SK-N-SH (cell line): ENCODE measurements at regions not wholly inside any gene's neighbourhood (a gene's known extent, or its start where the extent isn't known, plus 50 kb on each side); places are given as distances from the start of the nearest gene placed in this dataset.

Source experiments
- RAD21 ChIP-seq: IDR thresholded peaks from 2 replicates; pipeline ENCODE4 v1.6.1; 2012; ENCODE audit warnings: mild to moderate bottlenecking, low read length
- RFX5 ChIP-seq: IDR thresholded peaks from 2 replicates; pipeline ENCODE4 v1.6.1; 2012; ENCODE audit warnings: mild to moderate bottlenecking, improper control_type of control experiment, low read length
- RXRA ChIP-seq: IDR thresholded peaks from 2 replicates; pipeline ENCODE4 v1.4.0; 2012; ENCODE audit warnings: low read depth, mild to moderate bottlenecking, borderline replicate concordance
- TCF12 ChIP-seq: IDR thresholded peaks from 2 replicates; pipeline ENCODE4 v1.4.0; 2012
- TF ChIP-seq, protein P1 (sequence below): fragments of 200-600 bp; sonication (generic); IDR thresholded peaks from 2 replicates; pipeline ENCODE4 v1.6.1; 2017; ENCODE audit warnings: antibody characterized with exemption, mild to moderate bottlenecking, moderate library complexity
- TF ChIP-seq, protein P2 (sequence below): IDR thresholded peaks from 2 replicates; pipeline ENCODE4 v1.6.1; 2012; ENCODE audit warnings: mild to moderate bottlenecking, low read depth, low read length, moderate library complexity
- TF ChIP-seq, protein P3 (sequence below): fragments of 150-350 bp; IDR thresholded peaks from 2 replicates; pipeline ENCODE4 v1.6.1; 2017; ENCODE audit warnings: antibody characterized with exemption, low read length, low read depth, borderline replicate concordance

DNA sequence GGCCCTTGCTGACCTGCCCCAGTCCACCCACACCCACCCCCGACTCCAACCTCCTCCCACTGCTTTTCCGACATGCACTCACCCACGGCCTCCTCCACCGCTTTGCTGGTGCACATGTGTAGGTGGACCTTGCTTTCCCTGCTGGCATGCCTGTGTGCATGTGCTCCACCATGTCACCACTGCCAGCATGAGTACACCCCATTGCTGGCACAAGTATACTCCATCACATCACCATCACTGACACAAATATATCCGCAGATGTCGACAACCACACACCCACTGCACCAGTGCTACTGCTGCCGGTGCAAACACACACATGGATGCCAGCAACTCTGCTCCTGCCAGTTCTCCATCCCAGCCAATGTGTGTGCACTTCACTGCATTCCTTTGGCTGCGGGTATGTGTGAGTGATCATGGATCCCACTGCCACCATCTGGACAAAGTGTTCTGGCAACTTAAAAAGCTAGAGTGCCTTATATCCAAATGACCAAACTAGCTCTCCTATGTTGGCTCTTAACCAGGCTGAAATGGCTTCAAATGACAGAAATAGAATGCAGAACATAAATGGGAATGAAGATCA lies 1072.3 kb downstream of the RAPGEF2 start:
- no peak for TF ChIP-seq RAD21
- TF ChIP-seq TCF12, result no peak
- TF ChIP-seq RFX5, result no peak
- TF ChIP-seq, protein P1, sequence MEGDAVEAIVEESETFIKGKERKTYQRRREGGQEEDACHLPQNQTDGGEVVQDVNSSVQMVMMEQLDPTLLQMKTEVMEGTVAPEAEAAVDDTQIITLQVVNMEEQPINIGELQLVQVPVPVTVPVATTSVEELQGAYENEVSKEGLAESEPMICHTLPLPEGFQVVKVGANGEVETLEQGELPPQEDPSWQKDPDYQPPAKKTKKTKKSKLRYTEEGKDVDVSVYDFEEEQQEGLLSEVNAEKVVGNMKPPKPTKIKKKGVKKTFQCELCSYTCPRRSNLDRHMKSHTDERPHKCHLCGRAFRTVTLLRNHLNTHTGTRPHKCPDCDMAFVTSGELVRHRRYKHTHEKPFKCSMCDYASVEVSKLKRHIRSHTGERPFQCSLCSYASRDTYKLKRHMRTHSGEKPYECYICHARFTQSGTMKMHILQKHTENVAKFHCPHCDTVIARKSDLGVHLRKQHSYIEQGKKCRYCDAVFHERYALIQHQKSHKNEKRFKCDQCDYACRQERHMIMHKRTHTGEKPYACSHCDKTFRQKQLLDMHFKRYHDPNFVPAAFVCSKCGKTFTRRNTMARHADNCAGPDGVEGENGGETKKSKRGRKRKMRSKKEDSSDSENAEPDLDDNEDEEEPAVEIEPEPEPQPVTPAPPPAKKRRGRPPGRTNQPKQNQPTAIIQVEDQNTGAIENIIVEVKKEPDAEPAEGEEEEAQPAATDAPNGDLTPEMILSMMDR, result no peak
- TF ChIP-seq, protein P2, sequence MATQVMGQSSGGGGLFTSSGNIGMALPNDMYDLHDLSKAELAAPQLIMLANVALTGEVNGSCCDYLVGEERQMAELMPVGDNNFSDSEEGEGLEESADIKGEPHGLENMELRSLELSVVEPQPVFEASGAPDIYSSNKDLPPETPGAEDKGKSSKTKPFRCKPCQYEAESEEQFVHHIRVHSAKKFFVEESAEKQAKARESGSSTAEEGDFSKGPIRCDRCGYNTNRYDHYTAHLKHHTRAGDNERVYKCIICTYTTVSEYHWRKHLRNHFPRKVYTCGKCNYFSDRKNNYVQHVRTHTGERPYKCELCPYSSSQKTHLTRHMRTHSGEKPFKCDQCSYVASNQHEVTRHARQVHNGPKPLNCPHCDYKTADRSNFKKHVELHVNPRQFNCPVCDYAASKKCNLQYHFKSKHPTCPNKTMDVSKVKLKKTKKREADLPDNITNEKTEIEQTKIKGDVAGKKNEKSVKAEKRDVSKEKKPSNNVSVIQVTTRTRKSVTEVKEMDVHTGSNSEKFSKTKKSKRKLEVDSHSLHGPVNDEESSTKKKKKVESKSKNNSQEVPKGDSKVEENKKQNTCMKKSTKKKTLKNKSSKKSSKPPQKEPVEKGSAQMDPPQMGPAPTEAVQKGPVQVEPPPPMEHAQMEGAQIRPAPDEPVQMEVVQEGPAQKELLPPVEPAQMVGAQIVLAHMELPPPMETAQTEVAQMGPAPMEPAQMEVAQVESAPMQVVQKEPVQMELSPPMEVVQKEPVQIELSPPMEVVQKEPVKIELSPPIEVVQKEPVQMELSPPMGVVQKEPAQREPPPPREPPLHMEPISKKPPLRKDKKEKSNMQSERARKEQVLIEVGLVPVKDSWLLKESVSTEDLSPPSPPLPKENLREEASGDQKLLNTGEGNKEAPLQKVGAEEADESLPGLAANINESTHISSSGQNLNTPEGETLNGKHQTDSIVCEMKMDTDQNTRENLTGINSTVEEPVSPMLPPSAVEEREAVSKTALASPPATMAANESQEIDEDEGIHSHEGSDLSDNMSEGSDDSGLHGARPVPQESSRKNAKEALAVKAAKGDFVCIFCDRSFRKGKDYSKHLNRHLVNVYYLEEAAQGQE, result no peak
- no peak for TF ChIP-seq RXRA
- TF ChIP-seq, protein P3, sequence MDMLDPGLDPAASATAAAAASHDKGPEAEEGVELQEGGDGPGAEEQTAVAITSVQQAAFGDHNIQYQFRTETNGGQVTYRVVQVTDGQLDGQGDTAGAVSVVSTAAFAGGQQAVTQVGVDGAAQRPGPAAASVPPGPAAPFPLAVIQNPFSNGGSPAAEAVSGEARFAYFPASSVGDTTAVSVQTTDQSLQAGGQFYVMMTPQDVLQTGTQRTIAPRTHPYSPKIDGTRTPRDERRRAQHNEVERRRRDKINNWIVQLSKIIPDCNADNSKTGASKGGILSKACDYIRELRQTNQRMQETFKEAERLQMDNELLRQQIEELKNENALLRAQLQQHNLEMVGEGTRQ, result no peak
